HEK293 (cell line): ENCODE measurements at regions not wholly inside any gene's neighbourhood (a gene's known extent, or its start where the extent isn't known, plus 50 kb on each side); places are given as distances from the start of the nearest gene placed in this dataset.

Experiments used
- CTCF ChIA-PET: fragments of 350-600 bp; formaldehyde crosslinking; extraction: SDS; loops from one replicate; lab custom pipeline; 2021; ENCODE audit warnings: antibody characterized with exemption; lab: Yijun Ruan, JAX
- POLR2A ChIA-PET: fragments of 300-600 bp; formaldehyde crosslinking; extraction: SDS; loops from one replicate; lab custom pipeline; 2020; ENCODE audit warnings: antibody characterized with exemption, inconsistent platforms; lab: Yijun Ruan, JAX
- H3K27ac ChIP-seq: fragments of 200-500 bp; sonication (Bioruptor generic); 2 replicates; pipeline ENCODE4 v1.5.1; 2014; ENCODE audit warnings: low read depth, low read length, control low read depth, inconsistent platforms; ENCODE audit errors: extremely low read depth
- H3K36me3 ChIP-seq, 2 experiments: fragments of 200-500 bp in 1 of 2; sonication (Bioruptor generic) in 1 of 2; 1 replicate in 1 of 2; 2 replicates in 1 of 2; pipeline ENCODE4 v1.5.1; 2014 to 2017; ENCODE audit warnings: inconsistent platforms in 2 of 2, low read length in 2 of 2; ENCODE audit not compliant: control insufficient read depth in 2 of 2, insufficient read depth in 1 of 2
- H3K4me1 ChIP-seq: fragments of 200-500 bp; sonication (Bioruptor generic); 2 replicates; pipeline ENCODE4 v1.5.1; 2014; ENCODE audit warnings: mild to moderate bottlenecking, low read length, inconsistent platforms; ENCODE audit not compliant: control insufficient read depth, insufficient read depth
- H3K4me3 ChIP-seq: 2 replicates; pipeline ENCODE4 v1.5.1; 2011; ENCODE audit warnings: low read depth, mild to moderate bottlenecking, control low read depth, low read length, moderate library complexity
- H3K9me3 ChIP-seq: fragments of 200-500 bp; sonication (Bioruptor generic); 2 replicates; pipeline ENCODE4 v1.5.1; 2014; ENCODE audit warnings: low read depth, low read length, inconsistent platforms; ENCODE audit not compliant: control insufficient read depth, insufficient read depth
- GLI2 ChIP-seq: fragments of 450-650 bp; formaldehyde crosslinking; IDR thresholded peaks from 2 replicates; pipeline ENCODE4; 2017; ENCODE audit warnings: missing biosample characterization, missing genetic modification characterization, low read depth, borderline replicate concordance
- KLF1 ChIP-seq: fragments of 450-650 bp; formaldehyde crosslinking; IDR thresholded peaks from 2 replicates; pipeline ENCODE4 v1.5.1; 2016; ENCODE audit warnings: missing biosample characterization, missing genetic modification characterization
- YY2 ChIP-seq: fragments of 450-650 bp; formaldehyde crosslinking; IDR thresholded peaks from 2 replicates; pipeline ENCODE4 v1.5.1; 2016; ENCODE audit warnings: missing biosample characterization, missing genetic modification characterization
- ZBTB20 ChIP-seq: fragments of 450-650 bp; formaldehyde crosslinking; IDR thresholded peaks from 2 replicates; pipeline ENCODE4 v1.5.1; 2016; ENCODE audit warnings: missing biosample characterization, missing genetic modification characterization
- ZBTB21 ChIP-seq: fragments of 450-650 bp; formaldehyde crosslinking; IDR thresholded peaks from 2 replicates; pipeline ENCODE4 v1.5.1; 2017; ENCODE audit warnings: missing biosample characterization, missing genetic modification characterization
- ZBTB26 ChIP-seq: fragments of 450-650 bp; formaldehyde crosslinking; optimal IDR thresholded peaks from 2 replicates; pipeline ENCODE3; 2016; ENCODE audit warnings: missing biosample characterization, mild to moderate bottlenecking, missing genetic modification characterization
- ZNF132 ChIP-seq: fragments of 450-650 bp; formaldehyde crosslinking; IDR thresholded peaks from 2 replicates; pipeline ENCODE4 v1.5.1; 2017; ENCODE audit warnings: missing biosample characterization, missing genetic modification characterization, borderline replicate concordance
- ZNF221 ChIP-seq: fragments of 450-650 bp; formaldehyde crosslinking; IDR thresholded peaks from 2 replicates; pipeline ENCODE4 v1.5.1; 2017; ENCODE audit warnings: missing biosample characterization, missing genetic modification characterization, borderline replicate concordance
- ZNF223 ChIP-seq: fragments of 450-650 bp; formaldehyde crosslinking; IDR thresholded peaks from 2 replicates; pipeline ENCODE4 v1.5.1; 2016; ENCODE audit warnings: missing biosample characterization, missing genetic modification characterization
- ZNF488 ChIP-seq: fragments of 450-650 bp; formaldehyde crosslinking; IDR thresholded peaks from 2 replicates; pipeline ENCODE4 v1.5.1; 2016; ENCODE audit warnings: missing biosample characterization, missing genetic modification characterization
- ZNF558 ChIP-seq: fragments of 450-650 bp; formaldehyde crosslinking; IDR thresholded peaks from 2 replicates; pipeline ENCODE4 v1.5.1; 2016; ENCODE audit warnings: missing biosample characterization, missing genetic modification characterization
- ZNF561 ChIP-seq: fragments of 450-650 bp; IDR thresholded peaks from 2 replicates; pipeline ENCODE4 v1.5.1; 2018; ENCODE audit warnings: missing biosample characterization, missing genetic modification characterization, borderline replicate concordance
- ZNF571 ChIP-seq: fragments of 450-650 bp; formaldehyde crosslinking; IDR thresholded peaks from 2 replicates; pipeline ENCODE4 v1.5.0; 2017; ENCODE audit warnings: missing biosample characterization, missing genetic modification characterization
- ZNF596 ChIP-seq: fragments of 450-650 bp; IDR thresholded peaks from 2 replicates; pipeline ENCODE4 v1.5.0; 2018; ENCODE audit warnings: missing biosample characterization, mild to moderate bottlenecking, missing genetic modification characterization, moderate library complexity
- ZNF658 ChIP-seq: fragments of 450-650 bp; formaldehyde crosslinking; IDR thresholded peaks from 2 replicates; pipeline ENCODE4; 2016; ENCODE audit warnings: missing biosample characterization, missing genetic modification characterization
- ZNF777 ChIP-seq: fragments of 450-650 bp; formaldehyde crosslinking; IDR thresholded peaks from 2 replicates; pipeline ENCODE4 v1.5.1; 2017; ENCODE audit warnings: missing biosample characterization, missing genetic modification characterization, borderline replicate concordance
- ZNF785 ChIP-seq: fragments of 450-650 bp; formaldehyde crosslinking; IDR thresholded peaks from 2 replicates; pipeline ENCODE4 v1.5.1; 2016; ENCODE audit warnings: missing biosample characterization, missing genetic modification characterization
- ZNF830 ChIP-seq: fragments of 450-650 bp; IDR thresholded peaks from 2 replicates; pipeline ENCODE4 v1.5.0; 2018; ENCODE audit warnings: missing biosample characterization, missing genetic modification characterization, low read depth, mild to moderate bottlenecking, moderate library complexity
- TF ChIP-seq, protein P1 (sequence below): fragments of 450-650 bp; formaldehyde crosslinking; IDR thresholded peaks from 2 replicates; pipeline ENCODE4 v1.5.1; 2016; ENCODE audit warnings: missing biosample characterization, missing genetic modification characterization
- TF ChIP-seq, protein P2 (sequence below): fragments of 450-650 bp; formaldehyde crosslinking; IDR thresholded peaks from 2 replicates; pipeline ENCODE4 v1.5.1; 2016; ENCODE audit warnings: missing biosample characterization, missing genetic modification characterization
- TF ChIP-seq, protein P3 (sequence below): fragments of 450-650 bp; formaldehyde crosslinking; IDR thresholded peaks from 2 replicates; pipeline ENCODE4 v1.5.1; 2016; ENCODE audit warnings: missing biosample characterization, missing genetic modification characterization

- no peak for TF ChIP-seq ZNF830
Observed at GRCh38 chr7:46321556-46322205, 400.6 kb upstream of the IGFBP3 start (continued).

GRCh38 chr7:46320956-46321355 is 399.9 kb upstream of the IGFBP3 start:
- H3K36me3 ChIP-seq: no peaks in the 10 kb centered on the region
- CTCF ChIA-PET: no interaction called here
- no peak for TF ChIP-seq ZNF658 (tag by site-specific recombination)
- TF ChIP-seq ZNF561 (tag by site-specific recombination): no peak
- TF ChIP-seq YY2 (tag by site-specific recombination): no peak
- TF ChIP-seq ZBTB21 (tag by site-specific recombination): no peak
- TF ChIP-seq ZNF221: no peak
- TF ChIP-seq, protein P1, sequence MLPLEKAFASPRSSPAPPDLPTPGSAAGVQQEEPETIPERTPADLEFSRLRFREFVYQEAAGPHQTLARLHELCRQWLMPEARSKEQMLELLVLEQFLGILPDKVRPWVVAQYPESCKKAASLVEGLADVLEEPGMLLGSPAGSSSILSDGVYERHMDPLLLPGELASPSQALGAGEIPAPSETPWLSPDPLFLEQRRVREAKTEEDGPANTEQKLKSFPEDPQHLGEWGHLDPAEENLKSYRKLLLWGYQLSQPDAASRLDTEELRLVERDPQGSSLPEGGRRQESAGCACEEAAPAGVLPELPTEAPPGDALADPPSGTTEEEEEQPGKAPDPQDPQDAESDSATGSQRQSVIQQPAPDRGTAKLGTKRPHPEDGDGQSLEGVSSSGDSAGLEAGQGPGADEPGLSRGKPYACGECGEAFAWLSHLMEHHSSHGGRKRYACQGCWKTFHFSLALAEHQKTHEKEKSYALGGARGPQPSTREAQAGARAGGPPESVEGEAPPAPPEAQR (tag by site-specific recombination): no peak
- TF ChIP-seq ZNF596 (tag by site-specific recombination): no peak
- TF ChIP-seq ZNF132 (tag by site-specific recombination): no peak
- TF ChIP-seq ZBTB26 (tag by site-specific recombination): no peak
- TF ChIP-seq ZNF223 (tag by site-specific recombination): no peak
- TF ChIP-seq ZNF777 (tag by site-specific recombination): no peak
- TF ChIP-seq, protein P2, sequence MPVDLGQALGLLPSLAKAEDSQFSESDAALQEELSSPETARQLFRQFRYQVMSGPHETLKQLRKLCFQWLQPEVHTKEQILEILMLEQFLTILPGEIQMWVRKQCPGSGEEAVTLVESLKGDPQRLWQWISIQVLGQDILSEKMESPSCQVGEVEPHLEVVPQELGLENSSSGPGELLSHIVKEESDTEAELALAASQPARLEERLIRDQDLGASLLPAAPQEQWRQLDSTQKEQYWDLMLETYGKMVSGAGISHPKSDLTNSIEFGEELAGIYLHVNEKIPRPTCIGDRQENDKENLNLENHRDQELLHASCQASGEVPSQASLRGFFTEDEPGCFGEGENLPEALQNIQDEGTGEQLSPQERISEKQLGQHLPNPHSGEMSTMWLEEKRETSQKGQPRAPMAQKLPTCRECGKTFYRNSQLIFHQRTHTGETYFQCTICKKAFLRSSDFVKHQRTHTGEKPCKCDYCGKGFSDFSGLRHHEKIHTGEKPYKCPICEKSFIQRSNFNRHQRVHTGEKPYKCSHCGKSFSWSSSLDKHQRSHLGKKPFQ (tag by site-specific recombination): no peak
- TF ChIP-seq ZNF571 (tag by site-specific recombination): no peak
- no peak for TF ChIP-seq ZNF785
- TF ChIP-seq GLI2: no peak
- TF ChIP-seq, protein P3, sequence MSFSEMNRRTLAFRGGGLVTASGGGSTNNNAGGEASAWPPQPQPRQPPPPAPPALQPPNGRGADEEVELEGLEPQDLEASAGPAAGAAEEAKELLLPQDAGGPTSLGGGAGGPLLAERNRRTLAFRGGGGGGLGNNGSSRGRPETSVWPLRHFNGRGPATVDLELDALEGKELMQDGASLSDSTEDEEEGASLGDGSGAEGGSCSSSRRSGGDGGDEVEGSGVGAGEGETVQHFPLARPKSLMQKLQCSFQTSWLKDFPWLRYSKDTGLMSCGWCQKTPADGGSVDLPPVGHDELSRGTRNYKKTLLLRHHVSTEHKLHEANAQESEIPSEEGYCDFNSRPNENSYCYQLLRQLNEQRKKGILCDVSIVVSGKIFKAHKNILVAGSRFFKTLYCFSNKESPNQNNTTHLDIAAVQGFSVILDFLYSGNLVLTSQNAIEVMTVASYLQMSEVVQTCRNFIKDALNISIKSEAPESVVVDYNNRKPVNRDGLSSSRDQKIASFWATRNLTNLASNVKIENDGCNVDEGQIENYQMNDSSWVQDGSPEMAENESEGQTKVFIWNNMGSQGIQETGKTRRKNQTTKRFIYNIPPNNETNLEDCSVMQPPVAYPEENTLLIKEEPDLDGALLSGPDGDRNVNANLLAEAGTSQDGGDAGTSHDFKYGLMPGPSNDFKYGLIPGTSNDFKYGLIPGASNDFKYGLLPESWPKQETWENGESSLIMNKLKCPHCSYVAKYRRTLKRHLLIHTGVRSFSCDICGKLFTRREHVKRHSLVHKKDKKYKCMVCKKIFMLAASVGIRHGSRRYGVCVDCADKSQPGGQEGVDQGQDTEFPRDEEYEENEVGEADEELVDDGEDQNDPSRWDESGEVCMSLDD (tag by site-specific recombination): no peak
- no peak for TF ChIP-seq KLF1 (tag by site-specific recombination)
- no peak for TF ChIP-seq ZBTB20 (tag by site-specific recombination)
- TF ChIP-seq ZNF558 (tag by site-specific recombination): no peak
- no peak for TF ChIP-seq ZNF488 (tag by site-specific recombination)
- TF ChIP-seq, all 188 proteins: peak for 0
- Histone ChIP-seq H3K27ac (no peak overlapping the region), H3K4me3 (no peak overlapping the region), H3K9me3 (no peaks in the 10 kb centered on the region), H3K4me1 (no peaks in the 10 kb centered on the region)
- POLR2A ChIA-PET: no interaction called here
